GM21619 (cell line): ENCODE measurements at regions not wholly inside any gene's neighbourhood (a gene's known extent, or its start where the extent isn't known, plus 50 kb on each side); places are given as distances from the start of the nearest gene placed in this dataset.
"Not testable (repeated sequence)": the region's sequence is repeated elsewhere in the genome, so short reads cannot be mapped to it uniquely, and the experiment has no call there.

Experiments
- ATAC-seq: cut with Tn5 transposase; IDR thresholded peaks from one replicate; pipeline ENCODE4 v1.9.1; 2021; ENCODE audit not compliant: unreplicated experiment

GRCh38 chr3:36187197-36187596, 193.1 kb upstream of the STAC start:
- ATAC-seq: not testable (repeated sequence)

GRCh38 chr3:36192901-36193300, 187.4 kb upstream of the STAC start:
- ATAC-seq: no peak

GRCh38 chr3:36193448-36193847, 186.9 kb upstream of the STAC start:
- no peak for ATAC-seq

GRCh38 chr3:36196058-36196457, 184.2 kb upstream of the STAC start:
- no peak for ATAC-seq

GRCh38 chr3:36197151-36197550, 183.2 kb upstream of the STAC start:
- no peak for ATAC-seq

- ATAC-seq: no peak
Measured at GRCh38 chr3:36201546-36201945, 178.8 kb upstream of the STAC start.

- no peak for ATAC-seq
Measured at GRCh38 chr3:36206956-36207580, 173.2 kb upstream of the STAC start.

GRCh38 chr3:36210840-36211651, 169.3 kb upstream of the STAC start:
- no peak for ATAC-seq

GRCh38 chr3:36211652-36211999, 168.7 kb upstream of the STAC start:
- no peak for ATAC-seq

GRCh38 chr3:36212251-36212650, 168.1 kb upstream of the STAC start:
- no peak for ATAC-seq

GRCh38 chr3:36214460-36214859, 165.8 kb upstream of the STAC start:
- ATAC-seq: no peak

- ATAC-seq: no peak
Measured at GRCh38 chr3:36215241-36215640, 165.1 kb upstream of the STAC start.

GRCh38 chr3:36219398-36219797, 160.9 kb upstream of the STAC start:
- ATAC-seq: no peak

GRCh38 chr3:36220173-36220572, 160.1 kb upstream of the STAC start:
- no peak for ATAC-seq

- no peak for ATAC-seq
Measured at GRCh38 chr3:36221975-36222374, 158.3 kb upstream of the STAC start.

- no peak for ATAC-seq
Measured at GRCh38 chr3:36227980-36228379, 152.3 kb upstream of the STAC start.

GRCh38 chr3:36229496-36229895, 150.8 kb upstream of the STAC start:
- no peak for ATAC-seq

GRCh38 chr3:36232797-36233489, 147.4 kb upstream of the STAC start:
- ATAC-seq: no peak

- ATAC-seq: no peak
Measured at GRCh38 chr3:36244728-36245127, 135.6 kb upstream of the STAC start.

GRCh38 chr3:36248374-36248773, 131.9 kb upstream of the STAC start:
- no peak for ATAC-seq

GRCh38 chr3:36250191-36250590, 130.1 kb upstream of the STAC start:
- ATAC-seq: no peak

GRCh38 chr3:36257158-36257852, 123.0 kb upstream of the STAC start:
- no peak for ATAC-seq
